Stimulated activated CD4-positive, alpha-beta T cell treated with anti-CD3 and anti-CD28 coated beads, TNF-alpha, amount 100 ng/mL, for 4 hours (primary cell): ENCODE measurements at regions not wholly inside any gene's neighbourhood (a gene's known extent, or its start where the extent isn't known, plus 50 kb on each side); places are given as distances from the start of the nearest gene placed in this dataset.

ENCODE experiments used
- DNase-seq, 3 experiments: peaks; one replicate each; pipeline ENCODE4 v3.0.0-alpha.2; 2020; ENCODE audit warnings: low read depth in 3 of 3

- DNase-seq = no peak
Observed at GRCh38 chr2:120425014-120425413, 79.1 kb downstream of the INHBB start.

GRCh38 chr2:120428748-120429147 lies 82.8 kb downstream of the INHBB start:
- DNase-seq = no peak

- DNase-seq = no peak
Observed at GRCh38 chr2:120429586-120430500, 83.9 kb downstream of the INHBB start.

GRCh38 chr2:120430501-120430830 lies 84.5 kb downstream of the INHBB start:
- DNase-seq = no peak

GRCh38 chr2:120430957-120431356 lies 85.0 kb downstream of the INHBB start:
- DNase-seq = no peak

GRCh38 chr2:120431386-120432292 lies 85.7 kb downstream of the INHBB start:
- DNase-seq = no peak

GRCh38 chr2:120432293-120432975 lies 86.5 kb downstream of the INHBB start:
- no peak for DNase-seq

- DNase-seq = no peak
Observed at GRCh38 chr2:120432976-120433815, 87.3 kb downstream of the INHBB start.

GRCh38 chr2:120433816-120434290 lies 87.9 kb downstream of the INHBB start:
- DNase-seq = no peak

- DNase-seq = no peak
Observed at GRCh38 chr2:120434492-120435308, 88.8 kb downstream of the INHBB start.

GRCh38 chr2:120435671-120436459 lies 89.9 kb downstream of the INHBB start:
- DNase-seq = no peak

GRCh38 chr2:120436460-120436739 lies 90.5 kb downstream of the INHBB start:
- no peak for DNase-seq

- DNase-seq = no peak
Observed at GRCh38 chr2:120436885-120437603, 91.1 kb downstream of the INHBB start.

- DNase-seq = no peak
Observed at GRCh38 chr2:120437604-120438000, 91.7 kb downstream of the INHBB start.

- DNase-seq = no peak
Observed at GRCh38 chr2:120438301-120439066, 92.5 kb downstream of the INHBB start.

- DNase-seq = no peak
Observed at GRCh38 chr2:120439067-120439368, 93.1 kb downstream of the INHBB start.

GRCh38 chr2:120439637-120440384 lies 93.9 kb downstream of the INHBB start:
- no peak for DNase-seq
